Panc1 (cell line): ENCODE measurements at regions not wholly inside any gene's neighbourhood (a gene's known extent, or its start where the extent isn't known, plus 50 kb on each side); places are given as distances from the start of the nearest gene placed in this dataset.
A peak's percentile ranks its signal among the peaks of the same experiment; 100 is the strongest.

Source experiments
- CTCF ChIP-seq: fragments of 450-650 bp; IDR thresholded peaks from 2 replicates; pipeline ENCODE4 v1.5.1; 2017; ENCODE audit warnings: mild to moderate bottlenecking
- POLR2AphosphoS5 ChIP-seq: IDR thresholded peaks from 2 replicates; pipeline ENCODE4 v1.6.1; 2012; ENCODE audit warnings: mild to moderate bottlenecking, low read depth, low read length, moderate library complexity
- REST ChIP-seq, 2 experiments: IDR thresholded peaks; 2 replicates each; pipeline ENCODE4 v1.6.1; 2011 to 2012; ENCODE audit warnings: low read depth in 2 of 2, control low read depth in 1 of 2, low read length in 1 of 2, mild to moderate bottlenecking in 1 of 2, moderate library complexity in 1 of 2; ENCODE audit not compliant: insufficient read depth in 1 of 2
- SIN3A ChIP-seq: IDR thresholded peaks from 2 replicates; pipeline ENCODE4 v1.6.1; 2012; ENCODE audit warnings: low read depth, mild to moderate bottlenecking, low read length, moderate library complexity, borderline replicate concordance; ENCODE audit not compliant: insufficient read depth
- TCF7L2 ChIP-seq: IDR thresholded peaks from 2 replicates; pipeline ENCODE4 v1.6.1; 2011; ENCODE audit warnings: mild to moderate bottlenecking, low read depth, low read length, inconsistent platforms

GRCh38 chr11:87421422-87421821, 383.7 kb downstream of the TMEM135 start:
- TF ChIP-seq CTCF: peak; percentile 88
- no peak for TF ChIP-seq REST (IDR thresholded peaks at IDR 0.05; ENCODE audit: insufficient read depth in 1 of 2, low read depth in 2 of 2, low read length in 1 of 2)
- no peak for TF ChIP-seq POLR2AphosphoS5
- TF ChIP-seq TCF7L2: no peak
- no peak for TF ChIP-seq SIN3A
